ENCODE measurements at regions not wholly inside any gene's neighbourhood (a gene's known extent, or its start where the extent isn't known, plus 50 kb on each side); places are given as distances from the start of the nearest gene placed in this dataset.
A peak's percentile ranks its signal among the peaks of the same experiment; 100 is the strongest.

DNA sequence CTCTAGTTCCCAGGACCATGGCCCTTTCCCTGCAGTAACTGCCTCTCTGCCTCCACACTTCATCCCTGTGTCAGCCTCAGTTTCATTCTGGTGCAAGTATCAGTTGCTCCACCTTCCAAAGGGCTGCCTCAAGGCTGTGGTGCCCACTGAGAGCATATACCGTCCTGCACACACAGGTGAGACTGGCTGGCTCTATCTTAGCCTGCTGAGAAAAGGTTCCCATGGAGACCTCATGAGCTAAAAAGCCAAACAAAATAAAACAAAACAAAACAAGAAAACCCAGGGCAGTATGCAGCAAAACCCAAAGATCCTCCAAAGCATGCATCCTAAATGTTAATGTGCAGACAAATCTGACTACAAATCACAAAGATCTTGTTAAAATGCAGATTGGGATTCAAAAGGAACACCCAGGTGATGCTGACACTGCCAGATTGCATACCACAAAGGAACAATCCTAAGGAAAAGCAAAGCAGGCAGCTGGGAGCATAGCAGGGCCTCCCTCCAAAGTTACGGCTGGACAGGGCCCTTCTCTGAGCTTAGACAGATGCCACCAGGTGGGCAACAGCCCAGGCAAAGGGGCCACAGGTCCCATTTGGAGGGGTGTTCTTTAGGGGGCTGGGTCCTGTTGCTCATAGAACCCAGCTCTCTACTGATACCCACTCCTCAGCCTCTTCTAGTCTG, 76.3 kb upstream of the SLCO2A1 start:
- ATAC-seq (peak; percentile 71), DNase-seq (ENCODE audit: low spot score) (no peak), FAIRE-seq (no peak)
- no peaks in the 10 kb centered on the region for H4K20me1 ChIP-seq (ENCODE audit: insufficient read depth, low read length)
- H3K9me3 ChIP-seq (ENCODE audit: low read length): no peaks in the 10 kb centered on the region
- no TSS peak for BruUV-seq (replicated peaks)
- POLR2A ChIA-PET: no interaction called here
- intact Hi-C loops (cut with micrococcal nuclease; ENCODE audit: unreplicated experiment): no loop called here
- TF ChIP-seq ZMAT3 (CRISPR knock-in tag; conservative IDR thresholded peaks at IDR 0.05): no peak
- TF ChIP-seq, protein P1, sequence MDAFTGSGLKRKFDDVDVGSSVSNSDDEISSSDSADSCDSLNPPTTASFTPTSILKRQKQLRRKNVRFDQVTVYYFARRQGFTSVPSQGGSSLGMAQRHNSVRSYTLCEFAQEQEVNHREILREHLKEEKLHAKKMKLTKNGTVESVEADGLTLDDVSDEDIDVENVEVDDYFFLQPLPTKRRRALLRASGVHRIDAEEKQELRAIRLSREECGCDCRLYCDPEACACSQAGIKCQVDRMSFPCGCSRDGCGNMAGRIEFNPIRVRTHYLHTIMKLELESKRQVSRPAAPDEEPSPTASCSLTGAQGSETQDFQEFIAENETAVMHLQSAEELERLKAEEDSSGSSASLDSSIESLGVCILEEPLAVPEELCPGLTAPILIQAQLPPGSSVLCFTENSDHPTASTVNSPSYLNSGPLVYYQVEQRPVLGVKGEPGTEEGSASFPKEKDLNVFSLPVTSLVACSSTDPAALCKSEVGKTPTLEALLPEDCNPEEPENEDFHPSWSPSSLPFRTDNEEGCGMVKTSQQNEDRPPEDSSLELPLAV (CRISPR knock-in tag; conservative IDR thresholded peaks at IDR 0.05; ENCODE audit: low read depth): no peak
- TF ChIP-seq DNMT3B (CRISPR knock-in tag; conservative IDR thresholded peaks at IDR 0.05): no peak
- TF ChIP-seq, protein P2, sequence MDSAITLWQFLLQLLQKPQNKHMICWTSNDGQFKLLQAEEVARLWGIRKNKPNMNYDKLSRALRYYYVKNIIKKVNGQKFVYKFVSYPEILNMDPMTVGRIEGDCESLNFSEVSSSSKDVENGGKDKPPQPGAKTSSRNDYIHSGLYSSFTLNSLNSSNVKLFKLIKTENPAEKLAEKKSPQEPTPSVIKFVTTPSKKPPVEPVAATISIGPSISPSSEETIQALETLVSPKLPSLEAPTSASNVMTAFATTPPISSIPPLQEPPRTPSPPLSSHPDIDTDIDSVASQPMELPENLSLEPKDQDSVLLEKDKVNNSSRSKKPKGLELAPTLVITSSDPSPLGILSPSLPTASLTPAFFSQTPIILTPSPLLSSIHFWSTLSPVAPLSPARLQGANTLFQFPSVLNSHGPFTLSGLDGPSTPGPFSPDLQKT (CRISPR knock-in tag; IDR thresholded peaks at IDR 0.05; ENCODE audit: borderline replicate concordance): no peak
- no peak for TF ChIP-seq ZNF768 (CRISPR knock-in tag; IDR thresholded peaks at IDR 0.05)
- TF ChIP-seq ZSCAN29 (CRISPR knock-in tag; conservative IDR thresholded peaks at IDR 0.05): no peak
- TF ChIP-seq, protein P3, sequence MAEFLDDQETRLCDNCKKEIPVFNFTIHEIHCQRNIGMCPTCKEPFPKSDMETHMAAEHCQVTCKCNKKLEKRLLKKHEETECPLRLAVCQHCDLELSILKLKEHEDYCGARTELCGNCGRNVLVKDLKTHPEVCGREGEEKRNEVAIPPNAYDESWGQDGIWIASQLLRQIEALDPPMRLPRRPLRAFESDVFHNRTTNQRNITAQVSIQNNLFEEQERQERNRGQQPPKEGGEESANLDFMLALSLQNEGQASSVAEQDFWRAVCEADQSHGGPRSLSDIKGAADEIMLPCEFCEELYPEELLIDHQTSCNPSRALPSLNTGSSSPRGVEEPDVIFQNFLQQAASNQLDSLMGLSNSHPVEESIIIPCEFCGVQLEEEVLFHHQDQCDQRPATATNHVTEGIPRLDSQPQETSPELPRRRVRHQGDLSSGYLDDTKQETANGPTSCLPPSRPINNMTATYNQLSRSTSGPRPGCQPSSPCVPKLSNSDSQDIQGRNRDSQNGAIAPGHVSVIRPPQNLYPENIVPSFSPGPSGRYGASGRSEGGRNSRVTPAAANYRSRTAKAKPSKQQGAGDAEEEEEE (CRISPR knock-in tag; IDR thresholded peaks at IDR 0.05; ENCODE audit: borderline replicate concordance): no peak
- TF ChIP-seq JDP2 (CRISPR knock-in tag; IDR thresholded peaks at IDR 0.05; ENCODE audit: borderline replicate concordance): no peak
- H3K4me2 ChIP-seq (ENCODE audit: low read depth, low read length): peak overlapping the region; percentile 36
- no peak overlapping the region for H3K9ac ChIP-seq (ENCODE audit: insufficient read depth, low read depth, low read length)
- H2AFZ ChIP-seq (ENCODE audit: low read length): no peak overlapping the region
- H3K4me1 ChIP-seq (ENCODE audit: insufficient read depth, low read length): peaks cover 16% of the 10 kb centered on the region
- WGBS (ENCODE audit: low lambda C conversion rate): 17% methylated on average over 2 of the region's 2 CpGs
- H3K27ac ChIP-seq (ENCODE audit: extremely low read length, insufficient read depth, low read length): no peak overlapping the region
- no peaks in the 10 kb centered on the region for H3K27me3 ChIP-seq (ENCODE audit: control insufficient read depth in 1 of 2, insufficient read depth in 2 of 2, low read length in 2 of 2)
- in situ Hi-C loops (cut with HindIII; ENCODE audit: extremely low pct_ligation_motif_present, low pct_unique_long_range_greater_than_20kb): no loop called here
- H3K36me3 ChIP-seq (replicated peaks in 1 of 2; ENCODE audit: control insufficient read depth in 1 of 2, insufficient read depth in 2 of 2, low read length in 2 of 2): no peaks in the 10 kb centered on the region
- CTCF ChIA-PET (ENCODE audit: low intra/inter-chr PET ratio, low total read pairs): no interaction called here
- H3K4me3 ChIP-seq (replicated peaks in 1 of 3; ENCODE audit: insufficient read depth in 1 of 3, low read depth in 2 of 3, low read length in 3 of 3): no peak overlapping the region
- H3K79me2 ChIP-seq (ENCODE audit: insufficient read depth, low read length): no peaks in the 10 kb centered on the region
